IMR-90 (cell line): ENCODE measurements at regions not wholly inside any gene's neighbourhood (a gene's known extent, or its start where the extent isn't known, plus 50 kb on each side); places are given as distances from the start of the nearest gene placed in this dataset.

Source experiments
- ATAC-seq: fragments of 200-7000 bp; cut with Tn5 transposase; 2 replicates; pipeline ENCODE4 v1.9.1; 2020; ENCODE audit warnings: low read depth, mild to moderate bottlenecking, moderate library complexity
- BruUV-seq: library from RNA; stranded (reverse); fragments of 400-500 nt; replicated peaks from 2 replicates; lab custom pipeline; 2021; lab: Mats Ljungman, UMichigan
- CTCF ChIA-PET: fragments of 300-600 bp; formaldehyde crosslinking; extraction: SDS; loops from one replicate; lab custom pipeline; 2021; ENCODE audit warnings: antibody characterized with exemption; lab: Yijun Ruan, JAX
- POLR2A ChIA-PET: fragments of 300-600 bp; sonication (Branson Sonifier 250); formaldehyde crosslinking; loops from one replicate; lab custom pipeline; 2022; ENCODE audit warnings: antibody characterized with exemption; ENCODE audit not compliant: unreplicated experiment; lab: Charles Lee
- DNase-seq: peaks from one replicate; pipeline ENCODE4 v3.0.0; 2013
- H2AFZ ChIP-seq: replicated peaks from 2 replicates; pipeline ENCODE3; 2013; ENCODE audit warnings: low read length, mild to moderate bottlenecking; ENCODE audit not compliant: poor library complexity
- H2AK5ac ChIP-seq: 2 replicates; pipeline ENCODE4 v1.6.1; 2013; ENCODE audit warnings: low read depth, low read length, inconsistent platforms
- H2AK9ac ChIP-seq: replicated peaks from 2 replicates; pipeline ENCODE3; 2013; ENCODE audit warnings: mild to moderate bottlenecking, low read depth, low read length, moderate library complexity; ENCODE audit not compliant: poor library complexity
- H2BK120ac ChIP-seq: 2 replicates; pipeline ENCODE4 v1.6.1; 2013; ENCODE audit warnings: low read depth, low read length, inconsistent platforms
- H2BK15ac ChIP-seq: 3 replicates; pipeline ENCODE4 v1.6.1; 2013; ENCODE audit warnings: low read depth, low read length, inconsistent platforms
- H2BK20ac ChIP-seq: 2 replicates; pipeline ENCODE4 v1.6.1; 2013; ENCODE audit warnings: low read depth, mild to moderate bottlenecking, inconsistent platforms, low read length, moderate library complexity
- H2BK5ac ChIP-seq: 2 replicates; pipeline ENCODE4 v1.6.1; 2013; ENCODE audit warnings: mild to moderate bottlenecking, low read depth, low read length, inconsistent platforms; ENCODE audit not compliant: poor library complexity, severe bottlenecking
- H3K14ac ChIP-seq: replicated peaks from 2 replicates; pipeline ENCODE4 v1.6.1; 2013; ENCODE audit warnings: low read depth, low read length, inconsistent platforms
- H3K18ac ChIP-seq: 2 replicates; pipeline ENCODE4 v1.6.1; 2013; ENCODE audit warnings: low read depth, low read length, control low read depth
- H3K23ac ChIP-seq: 2 replicates; pipeline ENCODE4 v1.6.1; 2013; ENCODE audit warnings: low read depth, low read length, inconsistent platforms
- H3K27ac ChIP-seq: 2 replicates; pipeline ENCODE4 v1.5.1; 2013; ENCODE audit warnings: mild to moderate bottlenecking, control low read depth, low read length; ENCODE audit not compliant: insufficient read depth
- H3K27me3 ChIP-seq: 2 replicates; pipeline ENCODE4 v1.6.1; 2013; ENCODE audit warnings: low read length; ENCODE audit not compliant: control insufficient read depth, insufficient read depth
- H3K36me3 ChIP-seq: 2 replicates; pipeline ENCODE4 v1.6.1; 2013; ENCODE audit warnings: low read length, mixed read lengths; ENCODE audit not compliant: control insufficient read depth, insufficient read depth
- H3K4ac ChIP-seq: 2 replicates; pipeline ENCODE4 v1.6.1; 2013; ENCODE audit warnings: low read depth, low read length, inconsistent platforms
- H3K4me1 ChIP-seq: 2 replicates; pipeline ENCODE4 v1.6.1; 2013; ENCODE audit warnings: low read length, mixed read lengths; ENCODE audit not compliant: control insufficient read depth, insufficient read depth
- H3K4me2 ChIP-seq: 2 replicates; pipeline ENCODE4 v1.6.1; 2013; ENCODE audit warnings: low read depth, mild to moderate bottlenecking, control low read depth, low read length, moderate library complexity
- H3K4me3 ChIP-seq: 2 replicates; pipeline ENCODE4 v1.5.1; 2013; ENCODE audit warnings: low read depth, mild to moderate bottlenecking, control low read depth, low read length, moderate library complexity; ENCODE audit not compliant: insufficient read depth
- H3K56ac ChIP-seq: 2 replicates; pipeline ENCODE4 v1.6.1; 2013; ENCODE audit warnings: low read length, inconsistent platforms; ENCODE audit not compliant: insufficient read depth; ENCODE audit errors: extremely low read depth
- H3K79me1 ChIP-seq, 2 experiments: 2 replicates each; pipeline ENCODE4 v1.6.1; 2013; ENCODE audit warnings: low read length in 2 of 2, inconsistent platforms in 1 of 2, low read depth in 1 of 2
- H3K9ac ChIP-seq: 2 replicates; pipeline ENCODE4 v1.6.1; 2013; ENCODE audit warnings: low read depth, low read length, control low read depth
- H3K9me1 ChIP-seq: 2 replicates; pipeline ENCODE4 v1.6.1; 2013; ENCODE audit warnings: low read length, inconsistent platforms; ENCODE audit not compliant: insufficient read depth
- H3K9me3 ChIP-seq: 2 replicates; pipeline ENCODE4 v1.6.1; 2013; ENCODE audit warnings: low read length; ENCODE audit not compliant: control insufficient read depth, insufficient read depth
- H4K20me1 ChIP-seq: 2 replicates; pipeline ENCODE4 v1.6.1; 2013; ENCODE audit warnings: low read length, inconsistent platforms; ENCODE audit not compliant: insufficient read depth
- H4K5ac ChIP-seq: 2 replicates; pipeline ENCODE4 v1.6.1; 2013; ENCODE audit warnings: mild to moderate bottlenecking, low read depth, low read length, control low read depth
- H4K8ac ChIP-seq, 2 experiments: 2 replicates each; pipeline ENCODE4 v1.6.1; 2013; ENCODE audit warnings: low read depth in 2 of 2, low read length in 2 of 2, control low read depth in 1 of 2, inconsistent platforms in 1 of 2
- H4K91ac ChIP-seq: 2 replicates; pipeline ENCODE4 v1.6.1; 2013; ENCODE audit warnings: low read depth, low read length, inconsistent platforms; ENCODE audit not compliant: insufficient read depth
- CHD1 ChIP-seq: IDR thresholded peaks from 2 replicates; pipeline ENCODE4 v1.6.1; 2012; ENCODE audit warnings: low read depth, low read length, improper control_type of control experiment
- ELK1 ChIP-seq: fragments of 150-350 bp; IDR thresholded peaks from 2 replicates; pipeline ENCODE4 v1.6.1; 2016; ENCODE audit warnings: low read depth, mild to moderate bottlenecking, low read length, moderate library complexity, borderline replicate concordance
- MAFK ChIP-seq: IDR thresholded peaks from 2 replicates; pipeline ENCODE4 v1.6.1; 2012; ENCODE audit warnings: low read depth, low read length, improper control_type of control experiment
- MAZ ChIP-seq: IDR thresholded peaks from 2 replicates; pipeline ENCODE4 v1.6.1; 2012; ENCODE audit warnings: low read depth, mild to moderate bottlenecking, low read length, improper control_type of control experiment, moderate library complexity, borderline replicate concordance
- NFE2L2 ChIP-seq: fragments of 150-350 bp; IDR thresholded peaks from 2 replicates; pipeline ENCODE4 v1.6.1; 2016; ENCODE audit warnings: low read depth, mild to moderate bottlenecking, low read length
- RAD21 ChIP-seq: IDR thresholded peaks from 2 replicates; pipeline ENCODE4 v1.6.1; 2012; ENCODE audit warnings: low read length, improper control_type of control experiment
- RFX5 ChIP-seq: IDR thresholded peaks from 2 replicates; pipeline ENCODE4 v1.8.0; 2012; ENCODE audit warnings: low read depth, mild to moderate bottlenecking, low read length, moderate library complexity
- SMC3 ChIP-seq: fragments of 150-350 bp; IDR thresholded peaks from 2 replicates; pipeline ENCODE4 v1.6.1; 2016; ENCODE audit warnings: low read depth, mild to moderate bottlenecking, antibody characterized with exemption, low read length, moderate library complexity
- USF2 ChIP-seq: fragments of 150-350 bp; IDR thresholded peaks from 2 replicates; pipeline ENCODE4 v1.6.1; 2017; ENCODE audit warnings: mild to moderate bottlenecking, antibody characterized with exemption, low read length, low read depth
- WGBS, 2 experiments: methylation state at CpG; one replicate each; pipeline versions ENCODE4 v1.1.5 to v1.1.7; 2013; ENCODE audit warnings: missing lambda C conversion rate in 2 of 2; ENCODE audit not compliant: insufficient read length in 1 of 2; ENCODE audit errors: extremely low coverage in 2 of 2; 5-methylcytosine and 5-hydroxymethylcytosine counted together
- dilution Hi-C: fragments of 300-500 bp; cut with HindIII; formaldehyde crosslinking; loops from one replicate; pipeline ENCODE4 v1.14.3; 2018; ENCODE audit warnings: low sequenced_read_pairs; ENCODE audit not compliant: unreplicated experiment
- in situ Hi-C: fragments of 300-500 bp; cut with MboI; formaldehyde crosslinking; loops from 3 replicates; pipeline ENCODE4 v1.14.3; 2019; ENCODE audit warnings: low sequenced_read_pairs, inconsistent platforms, mixed read lengths
- intact Hi-C: fragments of 100-400 bp; cut with micrococcal nuclease; formaldehyde crosslinking; loops from 2 replicates; pipeline ENCODE4 v1.10.0; 2022

- Histone ChIP-seq H4K5ac (no peak overlapping the region), H3K4me2 (no peak overlapping the region), H3K23ac (no peak overlapping the region), H3K4me1 (no peaks in the 10 kb centered on the region), H3K9ac (no peak overlapping the region), H4K20me1 (no peaks in the 10 kb centered on the region), H3K4ac (no peak overlapping the region), H2BK120ac (no peak overlapping the region), H2BK5ac (no peak overlapping the region), H3K36me3 (no peaks in the 10 kb centered on the region), H2AFZ (no peak overlapping the region), H2AK9ac (no peak overlapping the region), H3K18ac (no peak overlapping the region), H3K27ac (no peak overlapping the region), H2AK5ac (no peak overlapping the region), H3K9me3 (no peaks in the 10 kb centered on the region), H2BK20ac (no peak overlapping the region), H3K14ac (no peak overlapping the region), H3K4me3 (no peak overlapping the region), H3K9me1 (no peaks in the 10 kb centered on the region), H3K56ac (no peak overlapping the region), H3K27me3 (no peaks in the 10 kb centered on the region), H4K91ac (no peak overlapping the region), H4K8ac (no peak overlapping the region), H2BK15ac (no peak overlapping the region), H3K79me1 (peaks cover 17 to 42% of the 10 kb centered on the region in 2 experiments)
- no TSS peak for BruUV-seq
- DNase-seq (no peak), ATAC-seq (no peak)
- ChIA-PET CTCF (no interaction called here), POLR2A (no interaction called here)
- WGBS, 2 experiments, result 100% methylated on average over 1 of the region's 8 CpGs; no CpG with 5 or more reads in 1 of the 2 experiments
- no peak for TF ChIP-seq CHD1
- no peak for TF ChIP-seq USF2
- TF ChIP-seq NFE2L2, result no peak
- TF ChIP-seq SMC3, result no peak
- TF ChIP-seq ELK1, result no peak
- no peak for TF ChIP-seq MAFK
- TF ChIP-seq RAD21, result no peak
- TF ChIP-seq MAZ, result no peak
- no peak for TF ChIP-seq RFX5
- dilution Hi-C loops, result no loop called here
- in situ Hi-C loops, result no loop called here
- intact Hi-C loops, result no loop called here
Observed at GRCh38 chr17:72477491-72477890, 356.7 kb downstream of the SOX9 start.
